ENCODE measurements at regions not wholly inside any gene's neighbourhood (a gene's known extent, or its start where the extent isn't known, plus 50 kb on each side); places are given as distances from the start of the nearest gene placed in this dataset.

- TF ChIP-seq EZH2phosphoT487 (IDR thresholded peaks at IDR 0.05; ENCODE audit: borderline replicate concordance, low read depth, low read length) (no peak), CTCF (conservative IDR thresholded peaks at IDR 0.05; ENCODE audit: low read length) (peak; percentile 87)
- ChIA-PET POLR2A (no interaction called here), CTCF (ENCODE audit: unreplicated experiment) (no interaction called here)
- Histone ChIP-seq H4K20me1 (ENCODE audit: insufficient read depth, low read length) (no peaks in the 10 kb centered on the region), H3K79me2 (ENCODE audit: insufficient read depth, low read depth, low read length) (no peaks in the 10 kb centered on the region), H3K4me2 (ENCODE audit: low read length) (no peak overlapping the region), H3K9me2 (ENCODE audit: insufficient read depth, low read length) (no peaks in the 10 kb centered on the region), H2AFZ (ENCODE audit: low read length) (no peak overlapping the region), H3K9me3 (ENCODE audit: low read length) (no peaks in the 10 kb centered on the region), H3K36me3 (ENCODE audit: insufficient read depth, low read length) (no peaks in the 10 kb centered on the region), H3K27ac (ENCODE audit: low read depth, low read length, poor library complexity, severe bottlenecking) (no peak overlapping the region), H3K4me3 (ENCODE audit: low read depth, low read length, poor library complexity, severe bottlenecking) (no peak overlapping the region), H3K4me1 (ENCODE audit: insufficient read depth, low read length, poor library complexity, severe bottlenecking) (no peaks in the 10 kb centered on the region)
- no TSS peak for BruUV-seq (replicated peaks)
- DNase-seq (ENCODE audit: low spot score), result peak; percentile 37
- intact Hi-C loops (cut with micrococcal nuclease; ENCODE audit: unreplicated experiment), result loop anchor here (2.0 to 10.0 kb wide), 2 partner anchors 1013 to 1149 kb away; no protein-coding TSS in a partner anchor
Observed at GRCh38 chr1:105793536-105794146, 1262.8 kb upstream of the PRMT6 start.

GRCh38 chr1:105795741-105796140 lies 1260.7 kb upstream of the PRMT6 start:
- DNase-seq (ENCODE audit: low spot score), result no peak
- Histone ChIP-seq H3K27ac (ENCODE audit: low read depth, low read length, poor library complexity, severe bottlenecking) (no peak overlapping the region), H3K36me3 (ENCODE audit: insufficient read depth, low read length) (no peaks in the 10 kb centered on the region), H4K20me1 (ENCODE audit: insufficient read depth, low read length) (no peaks in the 10 kb centered on the region), H3K9me3 (ENCODE audit: low read length) (no peaks in the 10 kb centered on the region), H3K4me2 (ENCODE audit: low read length) (no peak overlapping the region), H3K9me2 (ENCODE audit: insufficient read depth, low read length) (no peaks in the 10 kb centered on the region), H2AFZ (ENCODE audit: low read length) (no peak overlapping the region), H3K4me3 (ENCODE audit: low read depth, low read length, poor library complexity, severe bottlenecking) (no peak overlapping the region), H3K4me1 (ENCODE audit: insufficient read depth, low read length, poor library complexity, severe bottlenecking) (no peaks in the 10 kb centered on the region), H3K79me2 (ENCODE audit: insufficient read depth, low read depth, low read length) (no peaks in the 10 kb centered on the region)
- TF ChIP-seq CTCF (conservative IDR thresholded peaks at IDR 0.05; ENCODE audit: low read length), result no peak
- ChIA-PET POLR2A (no interaction called here), CTCF (ENCODE audit: unreplicated experiment) (no interaction called here)
- intact Hi-C loops (cut with micrococcal nuclease; ENCODE audit: unreplicated experiment), result loop anchor here (10.0 kb wide), 1 partner anchor 1151 kb away; no protein-coding TSS in a partner anchor
- BruUV-seq (replicated peaks), result no TSS peak

DNA sequence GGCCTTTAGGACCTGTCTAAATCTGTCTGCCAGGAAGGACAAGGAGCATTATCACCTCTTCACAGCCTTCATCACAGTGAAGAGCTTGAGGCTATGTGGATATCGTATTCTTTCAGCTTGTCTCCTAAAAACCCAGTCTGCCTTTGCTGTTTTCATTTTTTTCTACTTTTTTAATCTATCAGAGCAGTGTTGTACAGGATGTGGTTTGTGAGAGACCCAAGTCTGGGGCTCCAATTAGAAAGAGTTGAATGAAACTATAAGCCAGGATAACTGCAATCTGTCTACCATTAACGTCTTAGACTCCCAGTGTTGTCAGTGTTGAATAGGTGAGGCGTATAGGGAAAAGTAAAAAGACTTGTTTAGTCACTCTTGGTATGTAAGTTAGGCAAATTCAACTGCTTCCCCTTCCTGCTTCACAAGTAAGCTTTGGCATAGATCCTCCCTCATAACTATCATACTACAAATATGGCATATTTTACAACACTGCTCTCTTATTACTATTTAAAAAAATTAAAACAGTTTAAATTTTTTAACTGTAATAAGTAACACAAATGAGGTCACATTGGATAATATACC lies 1225.8 kb upstream of the PRMT6 start:
- no peak for DNase-seq (ENCODE audit: low spot score)
- TF ChIP-seq EZH2phosphoT487 (IDR thresholded peaks at IDR 0.05; ENCODE audit: borderline replicate concordance, low read depth, low read length), result no peak
- TF ChIP-seq CTCF (conservative IDR thresholded peaks at IDR 0.05; ENCODE audit: low read length), result no peak
- CTCF ChIA-PET (ENCODE audit: unreplicated experiment), result no interaction called here
- H4K20me1 ChIP-seq (ENCODE audit: insufficient read depth, low read length), result no peaks in the 10 kb centered on the region
- POLR2A ChIA-PET, result interaction anchor here (1.4 to 1.6 kb wide), 2 partner anchors 16 to 18 kb away, joined by 3 read pairs; no protein-coding TSS in a partner anchor
- H3K79me2 ChIP-seq (ENCODE audit: insufficient read depth, low read depth, low read length), result no peaks in the 10 kb centered on the region
- no peak overlapping the region for H3K4me3 ChIP-seq (ENCODE audit: low read depth, low read length, poor library complexity, severe bottlenecking)
- H3K36me3 ChIP-seq (ENCODE audit: insufficient read depth, low read length), result no peaks in the 10 kb centered on the region
- H2AFZ ChIP-seq (ENCODE audit: low read length), result 0 out of 2 replicates have a peak overlapping the region, but pooled peaks have one; percentile 25
- no TSS peak for BruUV-seq (replicated peaks)
- no peak overlapping the region for H3K27ac ChIP-seq (ENCODE audit: low read depth, low read length, poor library complexity, severe bottlenecking)
- no peak overlapping the region for H3K4me2 ChIP-seq (ENCODE audit: low read length)
- no peaks in the 10 kb centered on the region for H3K9me2 ChIP-seq (ENCODE audit: insufficient read depth, low read length)
- H3K4me1 ChIP-seq (ENCODE audit: insufficient read depth, low read length, poor library complexity, severe bottlenecking), result no peaks in the 10 kb centered on the region
- H3K9me3 ChIP-seq (ENCODE audit: low read length), result no peaks in the 10 kb centered on the region
- intact Hi-C loops (cut with micrococcal nuclease; ENCODE audit: unreplicated experiment), result no loop called here

Data from OCI-LY7 (cell line).